Suprapubic skin (tissue), 4 donors: ENCODE measurements at regions not wholly inside any gene's neighbourhood (a gene's known extent, or its start where the extent isn't known, plus 50 kb on each side); places are given as distances from the start of the nearest gene placed in this dataset.

Experiments
- CTCF ChIP-seq, 2 donors: fragments of 200-600 bp in 1 of 2; fragments of 450-650 bp in 1 of 2; sonication (generic) in 1 of 2; IDR thresholded peaks; one replicate each; pipeline ENCODE4 v1.5.1; 2016 to 2019; ENCODE audit warnings: antibody characterized with exemption in 2 of 2, mild to moderate bottlenecking in 1 of 2, moderate library complexity in 1 of 2
- POLR2A ChIP-seq, 2 donors: fragments of 450-650 bp; IDR thresholded peaks; one replicate each; pipeline ENCODE4 v1.6.1; 2017; ENCODE audit warnings: antibody characterized with exemption in 2 of 2, mild to moderate bottlenecking in 2 of 2, moderate library complexity in 2 of 2
- POLR2AphosphoS5 ChIP-seq, 3 donors: sonication (generic); formaldehyde crosslinking; IDR thresholded peaks; one replicate each; pipeline ENCODE4 v1.6.1; 2017; ENCODE audit warnings: antibody characterized with exemption in 3 of 3

- TF ChIP-seq CTCF (IDR thresholded peaks at IDR 0.05) (no peak), POLR2AphosphoS5 (IDR thresholded peaks at IDR 0.05) (no peak), POLR2A (IDR thresholded peaks at IDR 0.05) (no peak)
Measured at GRCh38 chr6:4664911-4665310, 111.3 kb upstream of the CDYL start.
